ENCODE measurements at regions not wholly inside any gene's neighbourhood (a gene's known extent, or its start where the extent isn't known, plus 50 kb on each side); places are given as distances from the start of the nearest gene placed in this dataset.
"Not testable (repeated sequence)": the region's sequence is repeated elsewhere in the genome, so short reads cannot be mapped to it uniquely, and the experiment has no call there.

DNA sequence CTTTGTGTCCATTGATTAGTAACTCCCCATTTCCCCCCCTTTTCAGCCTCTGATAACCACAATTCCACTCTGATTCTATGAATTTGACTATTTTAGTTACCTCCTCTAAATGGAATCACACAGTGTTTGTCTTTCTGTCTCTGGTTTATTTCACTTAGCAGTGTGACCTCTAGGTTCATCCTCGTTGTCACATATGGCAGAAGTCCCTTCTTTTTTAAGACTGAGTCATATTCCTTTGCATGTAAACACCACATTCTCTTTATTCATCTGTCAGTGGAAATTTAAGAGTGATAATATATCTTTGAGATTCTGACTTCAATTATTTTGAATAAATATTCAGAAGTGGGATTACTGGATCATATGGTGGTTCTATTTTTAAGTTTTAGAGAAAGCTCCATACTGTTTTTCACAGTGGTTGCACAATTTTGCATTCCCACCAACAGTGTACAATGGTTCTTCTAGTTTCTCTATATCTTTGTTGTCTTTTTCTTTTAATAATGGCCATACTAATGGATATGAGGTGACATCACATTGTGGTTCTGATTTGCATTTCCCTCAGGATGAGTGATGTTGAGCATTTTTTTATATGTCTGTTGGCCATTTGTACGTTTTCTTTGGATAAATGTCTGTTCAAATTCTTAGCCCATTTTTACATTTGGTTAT lies 126.1 kb upstream of the GRB10 start (continued):
- TF ChIP-seq, protein P1, sequence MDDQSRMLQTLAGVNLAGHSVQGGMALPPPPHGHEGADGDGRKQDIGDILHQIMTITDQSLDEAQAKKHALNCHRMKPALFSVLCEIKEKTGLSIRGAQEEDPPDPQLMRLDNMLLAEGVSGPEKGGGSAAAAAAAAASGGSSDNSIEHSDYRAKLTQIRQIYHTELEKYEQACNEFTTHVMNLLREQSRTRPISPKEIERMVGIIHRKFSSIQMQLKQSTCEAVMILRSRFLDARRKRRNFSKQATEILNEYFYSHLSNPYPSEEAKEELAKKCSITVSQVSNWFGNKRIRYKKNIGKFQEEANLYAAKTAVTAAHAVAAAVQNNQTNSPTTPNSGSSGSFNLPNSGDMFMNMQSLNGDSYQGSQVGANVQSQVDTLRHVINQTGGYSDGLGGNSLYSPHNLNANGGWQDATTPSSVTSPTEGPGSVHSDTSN (IDR thresholded peaks at IDR 0.05) = no peak
- TF ChIP-seq, protein P2, sequence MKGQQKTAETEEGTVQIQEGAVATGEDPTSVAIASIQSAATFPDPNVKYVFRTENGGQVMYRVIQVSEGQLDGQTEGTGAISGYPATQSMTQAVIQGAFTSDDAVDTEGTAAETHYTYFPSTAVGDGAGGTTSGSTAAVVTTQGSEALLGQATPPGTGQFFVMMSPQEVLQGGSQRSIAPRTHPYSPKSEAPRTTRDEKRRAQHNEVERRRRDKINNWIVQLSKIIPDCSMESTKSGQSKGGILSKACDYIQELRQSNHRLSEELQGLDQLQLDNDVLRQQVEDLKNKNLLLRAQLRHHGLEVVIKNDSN (IDR thresholded peaks at IDR 0.05; ENCODE audit: borderline replicate concordance, low read depth) = no peak
- no peak for TF ChIP-seq ELF1 (IDR thresholded peaks at IDR 0.05)
- no peak for TF ChIP-seq SMC3 (IDR thresholded peaks at IDR 0.05; ENCODE audit: low read depth, low read length)

DNA sequence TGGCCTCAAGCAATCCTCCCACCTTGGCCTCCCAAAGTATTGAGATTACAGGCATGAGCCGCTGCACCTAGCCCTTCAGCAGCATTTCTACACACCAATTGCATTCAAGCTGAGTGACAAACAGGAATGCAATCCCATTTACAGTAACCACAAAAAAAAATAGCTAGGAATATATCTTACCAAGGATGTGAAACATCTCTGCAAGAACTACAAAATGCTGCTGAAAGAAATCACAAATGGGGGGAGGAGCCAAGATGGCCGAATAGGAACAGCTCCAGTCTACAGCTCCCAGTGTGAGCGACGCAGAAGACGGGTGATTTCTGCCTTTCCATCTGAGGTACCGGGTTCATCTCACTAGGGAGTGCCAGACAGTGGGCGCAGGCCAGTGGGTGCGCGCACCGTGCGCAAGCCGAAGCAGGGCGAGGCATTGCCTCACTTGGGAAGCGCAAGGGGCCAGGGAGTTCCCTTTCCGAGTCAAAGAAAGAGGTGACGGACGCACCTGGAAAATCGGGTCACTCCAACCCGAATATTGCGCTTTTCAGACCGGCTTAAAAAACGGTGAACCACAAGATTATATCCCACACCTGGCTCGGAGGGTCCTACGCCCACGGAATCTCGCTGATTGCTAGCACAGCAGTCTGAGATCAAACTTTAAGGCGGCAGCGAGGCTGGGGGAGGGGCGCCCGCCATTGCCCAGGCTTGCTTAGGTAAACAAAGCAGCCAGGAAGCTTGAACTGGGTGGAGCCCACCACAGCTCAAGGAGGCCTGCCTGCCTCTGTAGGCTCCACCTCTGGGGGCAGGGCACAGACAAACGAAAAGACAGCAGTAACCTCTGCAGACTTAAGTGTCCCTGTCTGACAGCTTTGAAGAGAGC lies 116.1 kb upstream of the GRB10 start:
- H3K4me3 ChIP-seq (ENCODE audit: low read depth in 2 of 2, low read length in 1 of 2); CTCF ChIA-PET; H3K9ac ChIP-seq; H3K27ac ChIP-seq (ENCODE audit: low read depth in 2 of 2, low read length in 1 of 2); H3K9me3 ChIP-seq; H3K36me3 ChIP-seq (replicated peaks in 1 of 2; ENCODE audit: control insufficient read depth in 1 of 2, insufficient read depth in 2 of 2, low read length in 1 of 2); H3K4me1 ChIP-seq (ENCODE audit: control insufficient read depth in 1 of 2, insufficient read depth in 2 of 2, low read depth in 1 of 2, low read length in 1 of 2); H4K20me1 ChIP-seq (ENCODE audit: insufficient read depth); DNase-seq; H3K79me2 ChIP-seq (ENCODE audit: insufficient read depth); POLR2A ChIA-PET; H3F3A ChIP-seq (replicated peaks; ENCODE audit: insufficient read depth); H3K9me2 ChIP-seq; H2AFZ ChIP-seq (ENCODE audit: low read depth): not testable (repeated sequence)
- Histone ChIP-seq H3K27me3 (ENCODE audit: insufficient read depth) (peaks cover 13% of the 10 kb centered on the region; the same call in 1 of the 2 replicates), H3K4me2 (peak overlapping the region; percentile 39; the same call in 1 of the 2 replicates)
- 39% methylated on average over 30 of the region's 31 CpGs for WGBS (ENCODE audit: low lambda C conversion rate)

DNA sequence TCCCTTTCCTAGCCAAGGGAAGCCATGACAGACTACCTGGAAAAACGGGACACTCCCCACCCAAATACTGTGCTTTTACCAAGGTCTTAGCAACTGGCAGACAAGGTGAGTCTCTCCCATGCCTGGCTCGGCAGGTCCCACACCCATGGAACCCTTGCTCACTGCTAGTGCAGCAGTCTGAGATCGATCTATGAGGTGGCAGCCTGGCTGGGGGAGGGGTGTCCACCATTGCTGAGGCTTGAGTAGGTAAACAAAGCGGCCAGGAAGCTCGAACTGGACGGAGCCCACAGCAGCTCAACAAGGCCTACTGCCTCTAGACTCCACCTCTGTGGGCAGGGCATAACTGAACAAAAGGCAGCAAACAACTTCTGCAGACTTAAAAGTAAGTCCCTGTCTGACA lies 104.4 kb upstream of the GRB10 start:
- DNase-seq; H3F3A ChIP-seq (replicated peaks; ENCODE audit: insufficient read depth); H2AFZ ChIP-seq (ENCODE audit: low read depth); H3K4me3 ChIP-seq (ENCODE audit: low read depth in 2 of 2, low read length in 1 of 2); H4K20me1 ChIP-seq (ENCODE audit: insufficient read depth); H3K79me2 ChIP-seq (ENCODE audit: insufficient read depth); H3K27ac ChIP-seq (ENCODE audit: low read depth in 2 of 2, low read length in 1 of 2); H3K9me3 ChIP-seq; H3K4me1 ChIP-seq (ENCODE audit: control insufficient read depth in 1 of 2, insufficient read depth in 2 of 2, low read depth in 1 of 2, low read length in 1 of 2); H3K4me2 ChIP-seq; H3K36me3 ChIP-seq (replicated peaks in 1 of 2; ENCODE audit: control insufficient read depth in 1 of 2, insufficient read depth in 2 of 2, low read length in 1 of 2); POLR2A ChIA-PET; H3K9me2 ChIP-seq; H3K9ac ChIP-seq: not testable (repeated sequence)
- H3K27me3 ChIP-seq (ENCODE audit: insufficient read depth) = peaks cover 22% of the 10 kb centered on the region
- CTCF ChIA-PET = interaction anchor here (0.9 to 1.0 kb wide), 2 partner anchors 16 to 71 kb away, joined by 3 read pairs; no protein-coding TSS in a partner anchor
- 14% methylated on average over 3 of the region's 6 CpGs for WGBS (ENCODE audit: low lambda C conversion rate)

DNA sequence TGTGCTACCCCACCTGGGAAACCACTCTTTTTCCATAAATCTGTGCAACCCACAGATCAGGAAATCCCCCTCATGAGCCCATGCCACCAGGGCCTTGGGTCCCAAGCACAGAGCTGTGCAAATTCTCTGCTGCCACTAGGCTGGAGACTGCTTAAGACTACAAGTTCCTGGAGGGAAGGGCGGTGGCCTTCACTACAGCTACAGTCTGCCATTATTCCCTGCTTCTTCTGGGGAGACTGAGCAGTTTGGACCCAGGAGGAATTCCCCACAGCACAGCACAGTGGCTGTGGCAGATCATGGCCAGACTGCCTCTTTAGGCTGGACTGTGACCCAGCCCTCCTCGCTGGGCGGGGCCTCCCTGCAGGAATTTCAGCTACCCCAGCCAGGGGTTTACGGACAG lies 89.7 kb upstream of the GRB10 start:
- Histone ChIP-seq H2AFZ (ENCODE audit: low read depth) (no peak overlapping the region), H3K4me2 (no peak overlapping the region), H3K9me3 (no peaks in the 10 kb centered on the region), H3K27ac (ENCODE audit: low read depth in 2 of 2, low read length in 1 of 2) (no peak overlapping the region), H3K36me3 (replicated peaks in 1 of 2; ENCODE audit: control insufficient read depth in 1 of 2, insufficient read depth in 2 of 2, low read length in 1 of 2) (no peaks in the 10 kb centered on the region), H3K4me1 (ENCODE audit: control insufficient read depth in 1 of 2, insufficient read depth in 2 of 2, low read depth in 1 of 2, low read length in 1 of 2) (peaks cover 0 to 10% of the 10 kb centered on the region in 2 experiments; a peak in 2 of 4 replicates), H4K20me1 (ENCODE audit: insufficient read depth) (no peaks in the 10 kb centered on the region), H3K9ac (no peak overlapping the region), H3K79me2 (ENCODE audit: insufficient read depth) (no peaks in the 10 kb centered on the region), H3K27me3 (ENCODE audit: insufficient read depth) (no peaks in the 10 kb centered on the region), H3F3A (replicated peaks; ENCODE audit: insufficient read depth) (peaks cover 6% of the 10 kb centered on the region), H3K9me2 (no peaks in the 10 kb centered on the region), H3K4me3 (ENCODE audit: low read depth in 2 of 2, low read length in 1 of 2) (peak overlapping the region in 1 of 2 experiments; percentile 35; a peak in 1 of 4 replicates)
- no peak for DNase-seq
- ChIA-PET CTCF (interaction anchor here (1.0 kb wide), 1 partner anchor 290 kb away, joined by 3 read pairs; no protein-coding TSS in a partner anchor), POLR2A (no interaction called here)
- 14% methylated on average over 4 of the region's 4 CpGs for WGBS (ENCODE audit: low lambda C conversion rate)
- no peak for TF ChIP-seq FOSL2 (IDR thresholded peaks at IDR 0.05; ENCODE audit: borderline replicate concordance, low read depth)
- TF ChIP-seq GABPA (IDR thresholded peaks at IDR 0.05; ENCODE audit: low read depth) = no peak
- TF ChIP-seq FOXJ3 (CRISPR knock-in tag; IDR thresholded peaks at IDR 0.05) = no peak
- TF ChIP-seq, protein P1 (IDR thresholded peaks at IDR 0.05) = no peak
- TF ChIP-seq SMC3 (IDR thresholded peaks at IDR 0.05; ENCODE audit: low read depth, low read length) = no peak
- no peak for TF ChIP-seq CHD2 (IDR thresholded peaks at IDR 0.05; ENCODE audit: low read length, partially characterized antibody)
- no peak for TF ChIP-seq MEF2A (IDR thresholded peaks at IDR 0.05; ENCODE audit: borderline replicate concordance, low read depth)
- TF ChIP-seq RCOR1 (IDR thresholded peaks at IDR 0.05; ENCODE audit: low read length) = no peak
- no peak for TF ChIP-seq EP300 (IDR thresholded peaks at IDR 0.05; ENCODE audit: borderline replicate concordance in 1 of 2, low read depth in 1 of 2, low read length in 1 of 2)

Data from SK-N-SH (cell line).